OCI-LY7 (cell line): ENCODE measurements at regions not wholly inside any gene's neighbourhood (a gene's known extent, or its start where the extent isn't known, plus 50 kb on each side); places are given as distances from the start of the nearest gene placed in this dataset.

Experiments used
- EZH2phosphoT487 ChIP-seq: fragments of 200-600 bp; sonication (generic); IDR thresholded peaks from 2 replicates; pipeline ENCODE4 v1.6.1; 2018; ENCODE audit warnings: low read depth, borderline replicate concordance, mild to moderate bottlenecking, mixed run types, antibody characterized with exemption, low read length, moderate library complexity, mixed read lengths
- TF ChIP-seq, protein P1 (sequence below): fragments of 200-600 bp; sonication (generic); conservative IDR thresholded peaks from 2 replicates; pipeline ENCODE4 v1.5.1; 2014; ENCODE audit warnings: mild to moderate bottlenecking, antibody characterized with exemption, low read length, moderate library complexity, mixed read lengths

- TF ChIP-seq, protein P1, sequence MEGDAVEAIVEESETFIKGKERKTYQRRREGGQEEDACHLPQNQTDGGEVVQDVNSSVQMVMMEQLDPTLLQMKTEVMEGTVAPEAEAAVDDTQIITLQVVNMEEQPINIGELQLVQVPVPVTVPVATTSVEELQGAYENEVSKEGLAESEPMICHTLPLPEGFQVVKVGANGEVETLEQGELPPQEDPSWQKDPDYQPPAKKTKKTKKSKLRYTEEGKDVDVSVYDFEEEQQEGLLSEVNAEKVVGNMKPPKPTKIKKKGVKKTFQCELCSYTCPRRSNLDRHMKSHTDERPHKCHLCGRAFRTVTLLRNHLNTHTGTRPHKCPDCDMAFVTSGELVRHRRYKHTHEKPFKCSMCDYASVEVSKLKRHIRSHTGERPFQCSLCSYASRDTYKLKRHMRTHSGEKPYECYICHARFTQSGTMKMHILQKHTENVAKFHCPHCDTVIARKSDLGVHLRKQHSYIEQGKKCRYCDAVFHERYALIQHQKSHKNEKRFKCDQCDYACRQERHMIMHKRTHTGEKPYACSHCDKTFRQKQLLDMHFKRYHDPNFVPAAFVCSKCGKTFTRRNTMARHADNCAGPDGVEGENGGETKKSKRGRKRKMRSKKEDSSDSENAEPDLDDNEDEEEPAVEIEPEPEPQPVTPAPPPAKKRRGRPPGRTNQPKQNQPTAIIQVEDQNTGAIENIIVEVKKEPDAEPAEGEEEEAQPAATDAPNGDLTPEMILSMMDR = no peak
- TF ChIP-seq EZH2phosphoT487 = no peak
These were observed 232.0 kb upstream of the TMTC1 start for GRCh38 chr12:30015631-30016337.
